Activated T-helper 9 cell treated with anti-CD3 and anti-CD28 coated beads, Interleukin-2, amount 50 U/mL, for 16 hours (primary cell): ENCODE measurements at regions not wholly inside any gene's neighbourhood (a gene's known extent, or its start where the extent isn't known, plus 50 kb on each side); places are given as distances from the start of the nearest gene placed in this dataset.

Experiments used
- DNase-seq: peaks from one replicate; pipeline ENCODE4 v3.0.0-alpha.2; 2020; ENCODE audit warnings: low read depth

GRCh38 chr13:52975969-52976368, 52.6 kb upstream of the OLFM4 start:
- no peak for DNase-seq

- DNase-seq = no peak
Measured at GRCh38 chr13:52975161-52975560, 53.5 kb upstream of the OLFM4 start.

GRCh38 chr13:52974711-52975110, 53.9 kb upstream of the OLFM4 start:
- no peak for DNase-seq

GRCh38 chr13:52969373-52969772, 59.2 kb upstream of the OLFM4 start:
- no peak for DNase-seq

GRCh38 chr13:52968074-52968700, 60.4 kb upstream of the OLFM4 start:
- DNase-seq = peak; percentile 20

- DNase-seq = no peak
Measured at GRCh38 chr13:52961987-52962386, 66.6 kb upstream of the OLFM4 start.

GRCh38 chr13:52961256-52961910, 67.2 kb upstream of the OLFM4 start:
- DNase-seq = no peak

GRCh38 chr13:52955472-52955874, 73.1 kb upstream of the OLFM4 start:
- DNase-seq = no peak

- no peak for DNase-seq
Measured at GRCh38 chr13:52954838-52955237, 73.8 kb upstream of the OLFM4 start.

- DNase-seq = no peak
Measured at GRCh38 chr13:52950436-52950956, 78.1 kb upstream of the OLFM4 start.

- DNase-seq = no peak
Measured at GRCh38 chr13:52949742-52950141, 78.9 kb upstream of the OLFM4 start.

- no peak for DNase-seq
Measured at GRCh38 chr13:52949044-52949443, 79.6 kb upstream of the OLFM4 start.

- DNase-seq = no peak
Measured at GRCh38 chr13:52947921-52948373, 80.7 kb upstream of the OLFM4 start.

- no peak for DNase-seq
Measured at GRCh38 chr13:52945348-52945747, 83.3 kb upstream of the OLFM4 start.

GRCh38 chr13:52944697-52945096, 83.9 kb upstream of the OLFM4 start:
- no peak for DNase-seq

GRCh38 chr13:52938065-52938464, 89.6 kb upstream of the PCDH8 start:
- no peak for DNase-seq

GRCh38 chr13:52936806-52937205, 88.4 kb upstream of the PCDH8 start:
- no peak for DNase-seq

GRCh38 chr13:52934258-52934657, 85.8 kb upstream of the PCDH8 start:
- DNase-seq = no peak

GRCh38 chr13:52933547-52934210, 85.2 kb upstream of the PCDH8 start:
- DNase-seq = no peak

GRCh38 chr13:52933099-52933498, 84.7 kb upstream of the PCDH8 start:
- DNase-seq = no peak

- DNase-seq = no peak
Measured at GRCh38 chr13:52932649-52933048, 84.2 kb upstream of the PCDH8 start.

- DNase-seq = no peak
Measured at GRCh38 chr13:52931539-52932431, 83.3 kb upstream of the PCDH8 start.
